GM23338 (cell line): ENCODE measurements at regions not wholly inside any gene's neighbourhood (a gene's known extent, or its start where the extent isn't known, plus 50 kb on each side); places are given as distances from the start of the nearest gene placed in this dataset.

Source experiments
- ATAC-seq: fragments of 200-7000 bp; cut with Tn5 transposase; 3 replicates; pipeline ENCODE4 v1.9.1; 2020
- DNase-seq: peaks from one replicate; pipeline ENCODE4 v3.0.0-alpha.2; 2015; ENCODE audit warnings: low spot score
- H2AFZ ChIP-seq: fragments of 200-600 bp; sonication (generic); 2 replicates; pipeline ENCODE4 v1.8.0; 2016; ENCODE audit warnings: antibody characterized with exemption, mild to moderate bottlenecking, moderate library complexity
- H3F3A ChIP-seq: fragments of 200-600 bp; sonication (generic); replicated peaks from 2 replicates; pipeline ENCODE4 v1.8.0; 2017; ENCODE audit warnings: antibody characterized with exemption, mixed run types, low read depth
- H3K27ac ChIP-seq: fragments of 200-600 bp; sonication (generic); 2 replicates; pipeline ENCODE4 v1.6.1; 2016; ENCODE audit warnings: low read depth
- H3K27me3 ChIP-seq: fragments of 200-600 bp; sonication (generic); 2 replicates; pipeline ENCODE4 v1.8.0; 2016; ENCODE audit warnings: mild to moderate bottlenecking, mixed run types, moderate library complexity; ENCODE audit not compliant: insufficient read depth
- H3K36me3 ChIP-seq: fragments of 200-600 bp; sonication (generic); 2 replicates; pipeline ENCODE4 v1.8.0; 2016; ENCODE audit warnings: mild to moderate bottlenecking; ENCODE audit not compliant: insufficient read depth
- H3K4me1 ChIP-seq: fragments of 200-600 bp; sonication (generic); 2 replicates; pipeline ENCODE4 v1.8.0; 2016; ENCODE audit warnings: mild to moderate bottlenecking, moderate library complexity; ENCODE audit not compliant: insufficient read depth
- H3K4me2 ChIP-seq: fragments of 200-600 bp; sonication (generic); 2 replicates; pipeline ENCODE4 v1.7.1; 2017; ENCODE audit warnings: mixed run types
- H3K4me3 ChIP-seq: fragments of 200-600 bp; sonication (generic); 2 replicates; pipeline ENCODE4 v1.6.1; 2016; ENCODE audit warnings: mixed run types
- H3K79me2 ChIP-seq: fragments of 200-600 bp; sonication (generic); replicated peaks from 2 replicates; pipeline ENCODE4 v1.8.0; 2017; ENCODE audit warnings: mild to moderate bottlenecking; ENCODE audit not compliant: insufficient read depth
- H3K9me2 ChIP-seq: fragments of 200-600 bp; sonication (generic); 2 replicates; pipeline ENCODE4 v1.8.0; 2017; ENCODE audit not compliant: insufficient read depth
- H4K20me1 ChIP-seq: fragments of 200-600 bp; sonication (generic); replicated peaks from 2 replicates; pipeline ENCODE4 v1.8.0; 2017; ENCODE audit warnings: mild to moderate bottlenecking; ENCODE audit not compliant: insufficient read depth
- H3K27ac Mint-ChIP-seq: 2 replicates; pipeline ENCODE4 v1.8.0; 2020; ENCODE audit warnings: inconsistent platforms, mild to moderate bottlenecking, moderate library complexity, mixed read lengths
- H3K27me3 Mint-ChIP-seq: 3 replicates; pipeline ENCODE4 v1.8.0; 2022; ENCODE audit warnings: low read depth, mild to moderate bottlenecking, moderate library complexity, mixed read lengths, inconsistent platforms; ENCODE audit not compliant: insufficient read depth, poor library complexity
- H3K36me3 Mint-ChIP-seq: 3 replicates; pipeline ENCODE4 v1.8.0; 2021; ENCODE audit warnings: low read depth, mild to moderate bottlenecking, inconsistent platforms, moderate library complexity, mixed read lengths
- H3K4me1 Mint-ChIP-seq: 3 replicates; pipeline ENCODE4 v1.8.0; 2020; ENCODE audit warnings: mild to moderate bottlenecking, inconsistent platforms, mixed read lengths
- H3K4me3 Mint-ChIP-seq: 3 replicates; pipeline ENCODE4 v1.8.0; 2021; ENCODE audit warnings: moderate library complexity, mild to moderate bottlenecking, inconsistent platforms, mixed read lengths
- H3K9me3 Mint-ChIP-seq: 3 replicates; pipeline ENCODE4 v1.8.0; 2020; ENCODE audit warnings: moderate library complexity, mild to moderate bottlenecking, inconsistent platforms, mixed read lengths
- CREB1 ChIP-seq: fragments of 250-450 bp; sonication (Bioruptor Pico); IDR thresholded peaks from 2 replicates; pipeline ENCODE4 v1.5.0; 2020; ENCODE audit warnings: low read depth, mild to moderate bottlenecking, moderate library complexity
- ETS1 ChIP-seq: IDR thresholded peaks from 2 replicates; pipeline ENCODE4 v1.6.1; 2016; ENCODE audit warnings: antibody characterized with exemption
- EZH2 ChIP-seq: fragments of 200-600 bp; sonication (generic); IDR thresholded peaks from one replicate; pipeline ENCODE4 v1.8.0; 2017; ENCODE audit warnings: antibody characterized with exemption, mild to moderate bottlenecking, low read depth; ENCODE audit not compliant: unreplicated experiment
- JUNB ChIP-seq: IDR thresholded peaks from one replicate; pipeline ENCODE4 v1.6.1; 2016; ENCODE audit warnings: antibody characterized with exemption; ENCODE audit not compliant: unreplicated experiment
- POLR2AphosphoS5 ChIP-seq: IDR thresholded peaks from 2 replicates; pipeline ENCODE4 v1.6.1; 2016; ENCODE audit warnings: antibody characterized with exemption, low read depth
- STAT1 ChIP-seq: IDR thresholded peaks from one replicate; pipeline ENCODE4 v1.6.1; 2016; ENCODE audit warnings: antibody characterized with exemption; ENCODE audit not compliant: unreplicated experiment
- ZNF114 ChIP-seq: fragments of 250-450 bp; sonication (Bioruptor Pico); IDR thresholded peaks from 2 replicates; pipeline ENCODE4 v1.5.0; 2020; ENCODE audit warnings: mild to moderate bottlenecking, moderate library complexity
- ZNF331 ChIP-seq: fragments of 250-450 bp; sonication (Bioruptor Pico); IDR thresholded peaks from 2 replicates; pipeline ENCODE4 v1.5.0; 2020; ENCODE audit warnings: low read depth, mild to moderate bottlenecking, moderate library complexity
- TF ChIP-seq, protein P1 (sequence below): IDR thresholded peaks from one replicate; pipeline ENCODE4 v1.6.1; 2018; ENCODE audit warnings: antibody characterized with exemption; ENCODE audit not compliant: unreplicated experiment
- TF ChIP-seq, protein P2 (sequence below): fragments of 250-450 bp; sonication (Bioruptor Pico); IDR thresholded peaks from 2 replicates; pipeline ENCODE4 v1.5.0; 2020; ENCODE audit warnings: mild to moderate bottlenecking, moderate library complexity

- Histone ChIP-seq H3K36me3 (no peaks in the 10 kb centered on the region), H4K20me1 (no peaks in the 10 kb centered on the region), H3K4me3 (no peak overlapping the region), H3F3A (no peaks in the 10 kb centered on the region), H3K9me2 (no peaks in the 10 kb centered on the region), H3K4me2 (no peak overlapping the region), H3K79me2 (no peaks in the 10 kb centered on the region), H3K27me3 (no peaks in the 10 kb centered on the region), H2AFZ (no peak overlapping the region), H3K4me1 (no peaks in the 10 kb centered on the region), H3K27ac (no peak overlapping the region)
- no peaks in the 10 kb centered on the region for H3K27me3 Mint-ChIP-seq
- no peak overlapping the region for H3K4me3 Mint-ChIP-seq
- no peaks in the 10 kb centered on the region for H3K4me1 Mint-ChIP-seq
- ATAC-seq = no peak
- no peak for DNase-seq
- H3K27ac Mint-ChIP-seq = no peak overlapping the region
- no peaks in the 10 kb centered on the region for H3K36me3 Mint-ChIP-seq
- TF ChIP-seq STAT1 = no peak
- no peak for TF ChIP-seq ZNF331 (CRISPR knock-in tag)
- no peaks in the 10 kb centered on the region for H3K9me3 Mint-ChIP-seq
These were observed 363.0 kb downstream of the CDH10 start for GRCh38 chr5:24281818-24282217.

GRCh38 chr5:24289582-24290335, 355.0 kb downstream of the CDH10 start:
- Histone ChIP-seq H4K20me1 (no peaks in the 10 kb centered on the region), H2AFZ (no peak overlapping the region), H3K4me2 (no peak overlapping the region), H3K27me3 (no peaks in the 10 kb centered on the region), H3K27ac (no peak overlapping the region), H3K36me3 (no peaks in the 10 kb centered on the region), H3F3A (no peaks in the 10 kb centered on the region), H3K79me2 (no peaks in the 10 kb centered on the region), H3K4me3 (no peak overlapping the region), H3K9me2 (no peaks in the 10 kb centered on the region), H3K4me1 (no peaks in the 10 kb centered on the region)
- Mint-ChIP-seq H3K9me3 (no peaks in the 10 kb centered on the region), H3K4me1 (no peaks in the 10 kb centered on the region), H3K27ac (no peak overlapping the region), H3K36me3 (no peaks in the 10 kb centered on the region), H3K27me3 (no peaks in the 10 kb centered on the region), H3K4me3 (no peak overlapping the region)
- no peak for ATAC-seq
- no peak for DNase-seq
- TF ChIP-seq ETS1 = no peak
- TF ChIP-seq CREB1 (CRISPR knock-in tag) = no peak
- TF ChIP-seq ZNF114 (CRISPR knock-in tag) = no peak
- TF ChIP-seq, protein P1, sequence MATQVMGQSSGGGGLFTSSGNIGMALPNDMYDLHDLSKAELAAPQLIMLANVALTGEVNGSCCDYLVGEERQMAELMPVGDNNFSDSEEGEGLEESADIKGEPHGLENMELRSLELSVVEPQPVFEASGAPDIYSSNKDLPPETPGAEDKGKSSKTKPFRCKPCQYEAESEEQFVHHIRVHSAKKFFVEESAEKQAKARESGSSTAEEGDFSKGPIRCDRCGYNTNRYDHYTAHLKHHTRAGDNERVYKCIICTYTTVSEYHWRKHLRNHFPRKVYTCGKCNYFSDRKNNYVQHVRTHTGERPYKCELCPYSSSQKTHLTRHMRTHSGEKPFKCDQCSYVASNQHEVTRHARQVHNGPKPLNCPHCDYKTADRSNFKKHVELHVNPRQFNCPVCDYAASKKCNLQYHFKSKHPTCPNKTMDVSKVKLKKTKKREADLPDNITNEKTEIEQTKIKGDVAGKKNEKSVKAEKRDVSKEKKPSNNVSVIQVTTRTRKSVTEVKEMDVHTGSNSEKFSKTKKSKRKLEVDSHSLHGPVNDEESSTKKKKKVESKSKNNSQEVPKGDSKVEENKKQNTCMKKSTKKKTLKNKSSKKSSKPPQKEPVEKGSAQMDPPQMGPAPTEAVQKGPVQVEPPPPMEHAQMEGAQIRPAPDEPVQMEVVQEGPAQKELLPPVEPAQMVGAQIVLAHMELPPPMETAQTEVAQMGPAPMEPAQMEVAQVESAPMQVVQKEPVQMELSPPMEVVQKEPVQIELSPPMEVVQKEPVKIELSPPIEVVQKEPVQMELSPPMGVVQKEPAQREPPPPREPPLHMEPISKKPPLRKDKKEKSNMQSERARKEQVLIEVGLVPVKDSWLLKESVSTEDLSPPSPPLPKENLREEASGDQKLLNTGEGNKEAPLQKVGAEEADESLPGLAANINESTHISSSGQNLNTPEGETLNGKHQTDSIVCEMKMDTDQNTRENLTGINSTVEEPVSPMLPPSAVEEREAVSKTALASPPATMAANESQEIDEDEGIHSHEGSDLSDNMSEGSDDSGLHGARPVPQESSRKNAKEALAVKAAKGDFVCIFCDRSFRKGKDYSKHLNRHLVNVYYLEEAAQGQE = no peak
- no peak for TF ChIP-seq EZH2
- TF ChIP-seq ZNF331 (CRISPR knock-in tag) = no peak
- no peak for TF ChIP-seq JUNB
- TF ChIP-seq, protein P2, sequence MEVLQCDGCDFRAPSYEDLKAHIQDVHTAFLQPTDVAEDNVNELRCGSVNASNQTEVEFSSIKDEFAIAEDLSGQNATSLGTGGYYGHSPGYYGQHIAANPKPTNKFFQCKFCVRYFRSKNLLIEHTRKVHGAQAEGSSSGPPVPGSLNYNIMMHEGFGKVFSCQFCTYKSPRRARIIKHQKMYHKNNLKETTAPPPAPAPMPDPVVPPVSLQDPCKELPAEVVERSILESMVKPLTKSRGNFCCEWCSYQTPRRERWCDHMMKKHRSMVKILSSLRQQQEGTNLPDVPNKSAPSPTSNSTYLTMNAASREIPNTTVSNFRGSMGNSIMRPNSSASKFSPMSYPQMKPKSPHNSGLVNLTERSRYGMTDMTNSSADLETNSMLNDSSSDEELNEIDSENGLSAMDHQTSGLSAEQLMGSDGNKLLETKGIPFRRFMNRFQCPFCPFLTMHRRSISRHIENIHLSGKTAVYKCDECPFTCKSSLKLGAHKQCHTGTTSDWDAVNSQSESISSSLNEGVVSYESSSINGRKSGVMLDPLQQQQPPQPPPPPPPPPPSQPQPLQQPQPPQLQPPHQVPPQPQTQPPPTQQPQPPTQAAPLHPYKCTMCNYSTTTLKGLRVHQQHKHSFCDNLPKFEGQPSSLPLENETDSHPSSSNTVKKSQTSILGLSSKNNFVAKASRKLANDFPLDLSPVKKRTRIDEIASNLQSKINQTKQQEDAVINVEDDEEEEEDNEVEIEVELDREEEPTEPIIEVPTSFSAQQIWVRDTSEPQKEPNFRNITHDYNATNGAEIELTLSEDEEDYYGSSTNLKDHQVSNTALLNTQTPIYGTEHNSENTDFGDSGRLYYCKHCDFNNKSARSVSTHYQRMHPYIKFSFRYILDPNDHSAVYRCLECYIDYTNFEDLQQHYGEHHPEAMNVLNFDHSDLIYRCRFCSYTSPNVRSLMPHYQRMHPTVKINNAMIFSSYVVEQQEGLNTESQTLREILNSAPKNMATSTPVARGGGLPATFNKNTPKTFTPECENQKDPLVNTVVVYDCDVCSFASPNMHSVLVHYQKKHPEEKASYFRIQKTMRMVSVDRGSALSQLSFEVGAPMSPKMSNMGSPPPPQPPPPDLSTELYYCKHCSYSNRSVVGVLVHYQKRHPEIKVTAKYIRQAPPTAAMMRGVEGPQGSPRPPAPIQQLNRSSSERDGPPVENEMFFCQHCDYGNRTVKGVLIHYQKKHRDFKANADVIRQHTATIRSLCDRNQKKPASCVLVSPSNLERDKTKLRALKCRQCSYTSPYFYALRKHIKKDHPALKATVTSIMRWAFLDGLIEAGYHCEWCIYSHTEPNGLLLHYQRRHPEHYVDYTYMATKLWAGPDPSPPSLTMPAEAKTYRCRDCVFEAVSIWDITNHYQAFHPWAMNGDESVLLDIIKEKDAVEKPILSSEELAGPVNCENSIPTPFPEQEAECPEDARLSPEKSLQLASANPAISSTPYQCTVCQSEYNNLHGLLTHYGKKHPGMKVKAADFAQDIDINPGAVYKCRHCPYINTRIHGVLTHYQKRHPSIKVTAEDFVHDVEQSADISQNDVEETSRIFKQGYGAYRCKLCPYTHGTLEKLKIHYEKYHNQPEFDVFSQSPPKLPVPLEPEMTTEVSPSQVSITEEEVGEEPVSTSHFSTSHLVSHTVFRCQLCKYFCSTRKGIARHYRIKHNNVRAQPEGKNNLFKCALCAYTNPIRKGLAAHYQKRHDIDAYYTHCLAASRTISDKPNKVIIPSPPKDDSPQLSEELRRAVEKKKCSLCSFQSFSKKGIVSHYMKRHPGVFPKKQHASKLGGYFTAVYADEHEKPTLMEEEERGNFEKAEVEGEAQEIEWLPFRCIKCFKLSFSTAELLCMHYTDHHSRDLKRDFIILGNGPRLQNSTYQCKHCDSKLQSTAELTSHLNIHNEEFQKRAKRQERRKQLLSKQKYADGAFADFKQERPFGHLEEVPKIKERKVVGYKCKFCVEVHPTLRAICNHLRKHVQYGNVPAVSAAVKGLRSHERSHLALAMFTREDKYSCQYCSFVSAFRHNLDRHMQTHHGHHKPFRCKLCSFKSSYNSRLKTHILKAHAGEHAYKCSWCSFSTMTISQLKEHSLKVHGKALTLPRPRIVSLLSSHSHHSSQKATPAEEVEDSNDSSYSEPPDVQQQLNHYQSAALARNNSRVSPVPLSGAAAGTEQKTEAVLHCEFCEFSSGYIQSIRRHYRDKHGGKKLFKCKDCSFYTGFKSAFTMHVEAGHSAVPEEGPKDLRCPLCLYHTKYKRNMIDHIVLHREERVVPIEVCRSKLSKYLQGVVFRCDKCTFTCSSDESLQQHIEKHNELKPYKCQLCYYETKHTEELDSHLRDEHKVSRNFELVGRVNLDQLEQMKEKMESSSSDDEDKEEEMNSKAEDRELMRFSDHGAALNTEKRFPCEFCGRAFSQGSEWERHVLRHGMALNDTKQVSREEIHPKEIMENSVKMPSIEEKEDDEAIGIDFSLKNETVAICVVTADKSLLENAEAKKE = no peak
- TF ChIP-seq POLR2AphosphoS5 = no peak
- no peak for TF ChIP-seq STAT1
